ENCODE measurements at regions not wholly inside any gene's neighbourhood (a gene's known extent, or its start where the extent isn't known, plus 50 kb on each side); places are given as distances from the start of the nearest gene placed in this dataset.

GRCh38 chr3:3587647-3587972 lies 211.6 kb upstream of the LRRN1 start:
- Histone ChIP-seq H3K4me1 (no peaks in the 10 kb centered on the region), H3K27ac (no peak overlapping the region), H3K9me3 (peaks cover 0 to 3% of the 10 kb centered on the region in 2 donors), H3K27me3 (no peaks in the 10 kb centered on the region), H3K4me3 (no peak overlapping the region), H3K36me3 (no peaks in the 10 kb centered on the region)
- in situ Hi-C loops (cut with MboI; ENCODE audit: low pct_ligation_motif_present in 1 of 4, low pct_unique_long_range_greater_than_20kb in 1 of 4, low sequenced_read_pairs in 3 of 4) (no loop called here), intact Hi-C loops (cut with DNase I; ENCODE audit: low total_unique reads) (no loop called here)
- WGBS, 2 donors (ENCODE audit: low coverage in 1 of 2), result 63 to 100% methylated on average over 2 to 4 of the region's 4 CpGs
- TF ChIP-seq EP300 (IDR thresholded peaks at IDR 0.05; ENCODE audit: low read depth) (no peak), CTCF (IDR thresholded peaks at IDR 0.05) (no peak), POLR2A (IDR thresholded peaks at IDR 0.05) (no peak), POLR2AphosphoS5 (IDR thresholded peaks at IDR 0.05) (no peak)
- no peak for DNase-seq

GRCh38 chr3:3586843-3587646 lies 212.2 kb upstream of the LRRN1 start:
- in situ Hi-C loops (cut with MboI; ENCODE audit: low pct_ligation_motif_present in 1 of 4, low pct_unique_long_range_greater_than_20kb in 1 of 4, low sequenced_read_pairs in 3 of 4), result no loop called here
- 54 to 58% methylated on average over 6 to 8 of the region's 8 CpGs for WGBS, 2 donors (ENCODE audit: low coverage in 1 of 2)
- Histone ChIP-seq H3K36me3 (no peaks in the 10 kb centered on the region), H3K27ac (no peak overlapping the region), H3K9me3 (peaks cover 0 to 3% of the 10 kb centered on the region in 2 donors), H3K4me3 (no peak overlapping the region), H3K27me3 (no peaks in the 10 kb centered on the region), H3K4me1 (no peaks in the 10 kb centered on the region)
- TF ChIP-seq EP300 (IDR thresholded peaks at IDR 0.05; ENCODE audit: low read depth) (no peak), POLR2AphosphoS5 (IDR thresholded peaks at IDR 0.05) (no peak), POLR2A (IDR thresholded peaks at IDR 0.05) (no peak), CTCF (IDR thresholded peaks at IDR 0.05) (no peak)
- intact Hi-C loops (cut with DNase I; ENCODE audit: low total_unique reads), result no loop called here
- DNase-seq, result no peak

GRCh38 chr3:3586336-3586735 lies 212.9 kb upstream of the LRRN1 start:
- 75 to 86% methylated on average over 3 of the region's 3 CpGs for WGBS, 2 donors (ENCODE audit: low coverage in 1 of 2)
- Histone ChIP-seq H3K36me3 (no peaks in the 10 kb centered on the region), H3K27me3 (no peaks in the 10 kb centered on the region), H3K27ac (no peak overlapping the region), H3K4me1 (no peaks in the 10 kb centered on the region), H3K4me3 (no peak overlapping the region), H3K9me3 (peaks cover 0 to 3% of the 10 kb centered on the region in 2 donors)
- no peak for DNase-seq
- intact Hi-C loops (cut with DNase I; ENCODE audit: low total_unique reads), result no loop called here
- in situ Hi-C loops (cut with MboI; ENCODE audit: low pct_ligation_motif_present in 1 of 4, low pct_unique_long_range_greater_than_20kb in 1 of 4, low sequenced_read_pairs in 3 of 4), result no loop called here
- no peak for TF ChIP-seq POLR2A (IDR thresholded peaks at IDR 0.05)
- no peak for TF ChIP-seq EP300 (IDR thresholded peaks at IDR 0.05; ENCODE audit: low read depth)
- no peak for TF ChIP-seq CTCF (IDR thresholded peaks at IDR 0.05)
- TF ChIP-seq POLR2AphosphoS5 (IDR thresholded peaks at IDR 0.05), result no peak

GRCh38 chr3:3579658-3580057 lies 219.6 kb upstream of the LRRN1 start:
- no peak for DNase-seq
- TF ChIP-seq POLR2A (IDR thresholded peaks at IDR 0.05), result no peak
- Histone ChIP-seq H3K9me3 (no peaks in the 10 kb centered on the region), H3K4me1 (no peaks in the 10 kb centered on the region), H3K27me3 (no peaks in the 10 kb centered on the region), H3K36me3 (no peaks in the 10 kb centered on the region), H3K27ac (no peak overlapping the region), H3K4me3 (no peak overlapping the region)
- WGBS, 2 donors (ENCODE audit: low coverage in 1 of 2), result 74 to 100% methylated on average over 1 to 2 of the region's 2 CpGs
- in situ Hi-C loops (cut with MboI; ENCODE audit: low pct_ligation_motif_present in 1 of 4, low pct_unique_long_range_greater_than_20kb in 1 of 4, low sequenced_read_pairs in 3 of 4), result no loop called here
- intact Hi-C loops (cut with DNase I; ENCODE audit: low total_unique reads), result no loop called here

GRCh38 chr3:3578718-3579117 lies 220.5 kb upstream of the LRRN1 start:
- in situ Hi-C loops (cut with MboI; ENCODE audit: low pct_ligation_motif_present in 1 of 4, low pct_unique_long_range_greater_than_20kb in 1 of 4, low sequenced_read_pairs in 3 of 4), result no loop called here
- no peak for DNase-seq
- intact Hi-C loops (cut with DNase I; ENCODE audit: low total_unique reads), result no loop called here
- H3K9me3 ChIP-seq, result no peaks in the 10 kb centered on the region
- WGBS, 2 donors (ENCODE audit: low coverage in 1 of 2), result 56 to 100% methylated on average over 1 to 4 of the region's 4 CpGs
- no peaks in the 10 kb centered on the region for H3K36me3 ChIP-seq
- no peak overlapping the region for H3K27ac ChIP-seq
- no peaks in the 10 kb centered on the region for H3K27me3 ChIP-seq
- H3K4me1 ChIP-seq, result no peaks in the 10 kb centered on the region
- TF ChIP-seq CTCF (IDR thresholded peaks at IDR 0.05) (no peak), EP300 (IDR thresholded peaks at IDR 0.05; ENCODE audit: low read depth) (no peak), POLR2AphosphoS5 (IDR thresholded peaks at IDR 0.05) (no peak), POLR2A (IDR thresholded peaks at IDR 0.05) (no peak)
- no peak overlapping the region for H3K4me3 ChIP-seq

All from transverse colon (tissue), 4 donors.